PC-3 (cell line): ENCODE measurements at regions not wholly inside any gene's neighbourhood (a gene's known extent, or its start where the extent isn't known, plus 50 kb on each side); places are given as distances from the start of the nearest gene placed in this dataset.

Experiments
- ATAC-seq: fragments of 200-7000 bp; cut with Tn5 transposase; 2 replicates; pipeline ENCODE4 v1.9.1; 2020; ENCODE audit warnings: mild to moderate bottlenecking, moderate library complexity
- BruUV-seq: library from RNA; stranded (reverse); fragments of 400-500 nt; replicated peaks from 2 replicates; lab custom pipeline; 2021; lab: Mats Ljungman, UMichigan
- CTCF ChIA-PET: fragments of 300-600 bp; sonication (Branson Sonifier 250); formaldehyde crosslinking; loops from one replicate; lab custom pipeline; 2022; ENCODE audit warnings: antibody characterized with exemption; lab: Charles Lee
- POLR2A ChIA-PET: fragments of 300-600 bp; sonication (Branson Sonifier 250); formaldehyde crosslinking; loops from one replicate; lab custom pipeline; 2022; ENCODE audit warnings: antibody characterized with exemption; ENCODE audit not compliant: unreplicated experiment; lab: Charles Lee
- DNase-seq: peaks from one replicate; pipeline ENCODE4 v3.0.0-alpha.2; 2015
- H2AFZ ChIP-seq: fragments of 300-600 bp; sonication (generic); 2 replicates; pipeline ENCODE4 v1.6.0; 2016; ENCODE audit warnings: antibody characterized with exemption, low read length
- H3F3A ChIP-seq: fragments of 300-600 bp; sonication (generic); one replicate; pipeline ENCODE4 v1.6.0; 2017; ENCODE audit warnings: antibody characterized with exemption, low read length, control low read depth, mild to moderate bottlenecking; ENCODE audit not compliant: unreplicated experiment
- H3K27ac ChIP-seq: fragments of 300-600 bp; sonication (generic); 2 replicates; pipeline ENCODE4 v1.5.1; 2016; ENCODE audit warnings: mild to moderate bottlenecking, low read length
- H3K27me3 ChIP-seq: fragments of 300-600 bp; sonication (generic); 2 replicates; pipeline ENCODE4 v1.6.1; 2016; ENCODE audit warnings: low read length, mixed read lengths
- H3K36me3 ChIP-seq: fragments of 300-600 bp; sonication (generic); 2 replicates; pipeline ENCODE4 v1.6.1; 2016; ENCODE audit warnings: low read depth, mixed run types, low read length, mixed read lengths
- H3K4me1 ChIP-seq: fragments of 300-600 bp; sonication (generic); 2 replicates; pipeline ENCODE4 v1.5.1; 2016; ENCODE audit warnings: low read length; ENCODE audit not compliant: insufficient read depth
- H3K4me2 ChIP-seq: fragments of 300-600 bp; sonication (generic); 2 replicates; pipeline ENCODE4 v1.6.0; 2016; ENCODE audit warnings: low read length
- H3K4me3 ChIP-seq: fragments of 300-600 bp; sonication (generic); 2 replicates; pipeline ENCODE4 v1.5.1; 2016; ENCODE audit warnings: mild to moderate bottlenecking, low read length, mixed read lengths
- H3K79me2 ChIP-seq: fragments of 300-600 bp; sonication (generic); 2 replicates; pipeline ENCODE4 v1.6.1; 2017; ENCODE audit warnings: low read length, mixed read lengths
- H3K9ac ChIP-seq: fragments of 300-600 bp; sonication (generic); 2 replicates; pipeline ENCODE4 v1.6.0; 2016; ENCODE audit warnings: mild to moderate bottlenecking, low read length
- H3K9me2 ChIP-seq: fragments of 300-600 bp; sonication (generic); replicated peaks from 2 replicates; pipeline ENCODE4 v1.6.1; 2016; ENCODE audit warnings: mixed run types, low read length, mixed read lengths
- H3K9me3 ChIP-seq: fragments of 300-600 bp; sonication (generic); 2 replicates; pipeline ENCODE4 v1.6.1; 2016; ENCODE audit warnings: low read length, mixed read lengths
- H4K20me1 ChIP-seq: fragments of 300-600 bp; sonication (generic); 2 replicates; pipeline ENCODE4 v1.6.1; 2016; ENCODE audit warnings: low read length, mixed read lengths
- CTCF ChIP-seq: fragments of 300-600 bp; sonication (generic); conservative IDR thresholded peaks from 2 replicates; pipeline ENCODE4 v1.5.1; 2017; ENCODE audit warnings: antibody characterized with exemption, low read depth, mild to moderate bottlenecking, low read length
- EZH2 ChIP-seq: fragments of 300-600 bp; sonication (generic); IDR thresholded peaks from one replicate; pipeline ENCODE4 v1.6.1; 2017; ENCODE audit warnings: antibody characterized with exemption, mild to moderate bottlenecking, low read length; ENCODE audit not compliant: unreplicated experiment
- EZH2phosphoT487 ChIP-seq: fragments of 300-600 bp; sonication (generic); IDR thresholded peaks from 2 replicates; pipeline ENCODE4 v1.6.1; 2018; ENCODE audit warnings: mild to moderate bottlenecking, antibody characterized with exemption, low read length, borderline replicate concordance
- intact Hi-C: fragments of 100-400 bp; cut with micrococcal nuclease; formaldehyde crosslinking; loops from 2 replicates; pipeline ENCODE4 v1.9.0; 2023

- no peak overlapping the region for H2AFZ ChIP-seq
- TF ChIP-seq EZH2 (no peak), EZH2phosphoT487 (no peak)
- no peak overlapping the region for H3K9ac ChIP-seq
- POLR2A ChIA-PET: no interaction called here
- no peaks in the 10 kb centered on the region for H3K27me3 ChIP-seq
- no peaks in the 10 kb centered on the region for H4K20me1 ChIP-seq
- no peaks in the 10 kb centered on the region for H3K9me2 ChIP-seq
- intact Hi-C loops: no loop called here
- BruUV-seq: no TSS peak
- H3K4me3 ChIP-seq: no peak overlapping the region
- CTCF ChIA-PET: interaction anchor here (0.6 kb wide), 1 partner anchor 141 kb away, joined by 3 read pairs; no protein-coding TSS in a partner anchor
- DNase-seq (no peak), ATAC-seq (no peak)
- H3K4me2 ChIP-seq: no peak overlapping the region
- H3K27ac ChIP-seq: no peak overlapping the region
- H3K4me1 ChIP-seq: no peaks in the 10 kb centered on the region
- no peaks in the 10 kb centered on the region for H3K36me3 ChIP-seq
- H3K9me3 ChIP-seq: no peaks in the 10 kb centered on the region
- no peaks in the 10 kb centered on the region for H3F3A ChIP-seq
- no peaks in the 10 kb centered on the region for H3K79me2 ChIP-seq
Measured at GRCh38 chr6:14255916-14256315, 138.3 kb downstream of the CD83 start.

GRCh38 chr6:14258117-14258516 lies 140.5 kb downstream of the CD83 start:
- Histone ChIP-seq H3K9ac (no peak overlapping the region), H4K20me1 (no peaks in the 10 kb centered on the region), H2AFZ (no peak overlapping the region), H3K27ac (no peak overlapping the region), H3K27me3 (no peaks in the 10 kb centered on the region), H3K4me1 (no peaks in the 10 kb centered on the region), H3K36me3 (no peaks in the 10 kb centered on the region), H3F3A (no peaks in the 10 kb centered on the region), H3K4me2 (no peak overlapping the region), H3K9me3 (no peaks in the 10 kb centered on the region), H3K9me2 (no peaks in the 10 kb centered on the region), H3K4me3 (no peak overlapping the region), H3K79me2 (no peaks in the 10 kb centered on the region)
- intact Hi-C loops: no loop called here
- DNase-seq: no peak
- BruUV-seq: no TSS peak
- TF ChIP-seq CTCF: no peak
- no peak for TF ChIP-seq EZH2phosphoT487
- TF ChIP-seq EZH2: no peak
- ATAC-seq: no peak
- ChIA-PET CTCF (no interaction called here), POLR2A (no interaction called here)

GRCh38 chr6:14258695-14259593 lies 141.4 kb downstream of the CD83 start:
- no peaks in the 10 kb centered on the region for H4K20me1 ChIP-seq
- no peak overlapping the region for H3K9ac ChIP-seq
- intact Hi-C loops: no loop called here
- BruUV-seq: no TSS peak
- no peak overlapping the region for H3K4me3 ChIP-seq
- H3F3A ChIP-seq: no peaks in the 10 kb centered on the region
- H2AFZ ChIP-seq: no peak overlapping the region
- H3K79me2 ChIP-seq: no peaks in the 10 kb centered on the region
- no peaks in the 10 kb centered on the region for H3K4me1 ChIP-seq
- TF ChIP-seq EZH2phosphoT487 (no peak), EZH2 (no peak), CTCF (no peak)
- H3K36me3 ChIP-seq: no peaks in the 10 kb centered on the region
- H3K4me2 ChIP-seq: no peak overlapping the region
- H3K9me2 ChIP-seq: no peaks in the 10 kb centered on the region
- no peak overlapping the region for H3K27ac ChIP-seq
- no peak for DNase-seq
- 0 out of 2 replicates have a peak, but pooled peaks cover 2% of the 10 kb centered on the region for H3K9me3 ChIP-seq
- ChIA-PET CTCF (no interaction called here), POLR2A (no interaction called here)
- H3K27me3 ChIP-seq: no peaks in the 10 kb centered on the region
- ATAC-seq: no peak
